K562 (cell line): ENCODE measurements at regions not wholly inside any gene's neighbourhood (a gene's known extent, or its start where the extent isn't known, plus 50 kb on each side); places are given as distances from the start of the nearest gene placed in this dataset.
"Not testable (repeated sequence)": the region's sequence is repeated elsewhere in the genome, so short reads cannot be mapped to it uniquely, and the experiment has no call there.

Experiments
- ADNP ChIP-seq: fragments of 200-800 bp; sonication (Bioruptor generic); IDR thresholded peaks from 2 replicates; pipeline ENCODE4 v1.6.1; 2016; ENCODE audit warnings: missing genetic modification characterization, missing compliant biosample characterization
- NCOA1 ChIP-seq: fragments of 450-650 bp; IDR thresholded peaks from 2 replicates; pipeline ENCODE4 v1.6.1; 2016; ENCODE audit warnings: low read depth
- NFYB ChIP-seq: IDR thresholded peaks from 2 replicates; pipeline ENCODE4 v1.6.1; 2011; ENCODE audit warnings: mild to moderate bottlenecking, moderate library complexity; ENCODE audit not compliant: insufficient read length; ENCODE audit errors: extremely low read depth
- SMARCE1 ChIP-seq: fragments of 450-650 bp; IDR thresholded peaks from 2 replicates; pipeline ENCODE4 v1.7.1; 2016; ENCODE audit warnings: mild to moderate bottlenecking
- ZNF274 ChIP-seq: IDR thresholded peaks from 2 replicates; pipeline ENCODE4 v1.6.1; 2011; ENCODE audit warnings: low read depth, mild to moderate bottlenecking, low read length, moderate library complexity, borderline replicate concordance

DNA sequence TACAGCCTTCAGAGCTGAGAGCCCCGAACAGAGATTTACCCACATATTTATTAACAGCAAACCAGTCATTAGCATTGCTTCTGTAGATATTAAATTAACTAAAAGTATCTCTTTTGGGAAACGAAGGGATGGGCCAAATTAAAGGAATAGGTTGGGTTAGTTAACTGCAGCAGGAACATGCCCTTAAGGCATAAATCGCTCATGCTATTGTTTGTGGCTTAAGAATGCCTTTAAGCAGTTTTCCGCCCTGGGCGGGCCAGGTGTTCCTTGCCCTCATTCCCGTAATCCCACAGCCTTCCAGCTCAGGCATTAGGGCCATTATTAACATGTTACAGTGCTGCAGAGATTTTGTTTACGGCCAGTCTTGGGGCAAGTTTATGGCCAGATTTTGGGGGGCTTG is 68.3 kb upstream of the SCAF11 start:
- TF ChIP-seq NCOA1, ADNP, ZNF274, NFYB, SMARCE1: not testable (repeated sequence)
